GM21447 (cell line): ENCODE measurements at regions not wholly inside any gene's neighbourhood (a gene's known extent, or its start where the extent isn't known, plus 50 kb on each side); places are given as distances from the start of the nearest gene placed in this dataset.
"Not testable (repeated sequence)": the region's sequence is repeated elsewhere in the genome, so short reads cannot be mapped to it uniquely, and the experiment has no call there.

Experiments
- ATAC-seq: cut with Tn5 transposase; IDR thresholded peaks from one replicate; pipeline ENCODE4 v1.9.1; 2021; ENCODE audit not compliant: unreplicated experiment

- no peak for ATAC-seq
These were observed 644.5 kb upstream of the VRK2 start for GRCh38 chr2:57402096-57402495.

GRCh38 chr2:57402755-57403154 is 643.9 kb upstream of the VRK2 start:
- ATAC-seq: no peak

- ATAC-seq: no peak
These were observed 638.8 kb upstream of the VRK2 start for GRCh38 chr2:57407772-57408201.

DNA sequence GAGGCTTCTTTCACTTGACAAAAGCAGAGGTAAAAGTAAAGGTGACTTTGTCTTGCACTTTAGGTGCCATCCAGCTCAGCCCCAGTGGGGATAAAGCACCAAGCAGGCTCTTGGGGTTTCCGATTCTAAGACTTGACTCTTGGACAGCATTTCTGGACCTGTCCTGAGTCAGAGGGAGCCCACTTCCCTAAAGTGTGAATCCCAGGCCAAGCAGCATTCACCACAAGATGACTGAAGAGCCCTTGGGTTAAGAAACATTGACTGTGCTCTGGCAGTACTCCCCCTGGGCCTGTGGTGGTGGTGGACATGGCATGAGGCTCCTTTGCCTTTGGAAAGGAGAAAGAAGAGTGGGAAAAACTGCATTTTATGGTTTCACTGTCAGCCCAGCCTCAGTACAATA is 638.0 kb upstream of the VRK2 start:
- no peak for ATAC-seq

- ATAC-seq: no peak
These were observed 629.6 kb upstream of the VRK2 start for GRCh38 chr2:57417007-57417406.

DNA sequence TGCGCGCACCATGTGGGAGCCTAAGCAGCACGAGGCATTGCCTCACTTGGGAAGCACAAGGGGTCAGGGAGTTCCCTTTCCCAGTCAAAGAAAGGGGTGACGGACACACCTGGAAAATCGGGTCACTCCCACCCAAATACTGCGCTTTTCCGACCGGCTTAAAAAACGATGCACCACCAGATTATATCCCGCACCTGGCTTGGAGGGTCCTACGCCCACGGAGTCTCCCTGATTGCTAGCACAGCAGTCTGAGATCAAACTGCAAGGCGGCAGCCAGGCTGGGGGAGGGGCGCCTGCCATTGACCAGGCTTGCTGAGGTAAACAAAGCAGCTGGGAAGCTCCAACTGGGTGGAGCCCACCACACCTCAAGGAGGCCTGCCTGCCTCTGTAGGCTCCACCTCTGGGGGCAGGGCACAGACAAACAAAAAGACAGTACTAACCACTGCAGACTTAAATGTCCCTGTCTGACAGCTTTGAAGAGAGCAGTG is 627.7 kb upstream of the VRK2 start:
- ATAC-seq: not testable (repeated sequence)

DNA sequence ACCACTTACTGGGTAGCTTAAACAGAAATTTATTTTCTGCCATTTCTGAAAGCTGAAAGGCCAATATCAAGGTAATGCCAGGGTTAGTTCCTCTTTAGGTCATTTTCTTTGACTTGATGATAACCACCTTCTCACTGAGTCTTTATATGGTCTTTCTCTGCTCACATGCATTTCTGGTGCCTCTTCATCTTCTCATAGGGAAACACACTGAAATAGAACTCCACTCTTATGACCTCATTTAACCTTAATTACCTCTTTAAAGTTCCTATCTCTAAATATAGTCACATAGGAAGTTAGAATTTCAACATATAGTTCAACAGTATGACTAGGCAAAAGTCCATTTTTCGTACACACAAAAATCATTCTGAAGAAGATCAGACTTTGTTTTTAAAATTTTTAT is 616.8 kb upstream of the VRK2 start:
- no peak for ATAC-seq

DNA sequence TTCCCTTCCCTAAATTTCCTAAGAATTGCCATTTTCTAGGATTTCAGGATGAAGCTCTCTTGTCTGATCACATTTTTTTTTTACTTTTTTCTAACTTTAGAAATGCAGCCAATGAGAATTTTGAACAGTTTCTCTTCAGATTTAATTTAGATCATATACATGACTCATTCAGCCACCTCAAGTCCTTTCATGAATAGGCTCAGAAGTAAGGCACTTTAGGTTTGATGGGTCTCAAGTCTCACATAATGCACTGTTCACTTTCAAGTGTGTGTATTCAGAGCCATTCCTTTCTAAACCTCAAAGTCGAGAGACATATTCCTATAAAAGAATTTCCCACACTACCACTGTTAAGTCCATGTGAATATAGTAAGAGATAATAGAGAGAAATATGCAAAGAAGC is 614.1 kb upstream of the VRK2 start:
- no peak for ATAC-seq

DNA sequence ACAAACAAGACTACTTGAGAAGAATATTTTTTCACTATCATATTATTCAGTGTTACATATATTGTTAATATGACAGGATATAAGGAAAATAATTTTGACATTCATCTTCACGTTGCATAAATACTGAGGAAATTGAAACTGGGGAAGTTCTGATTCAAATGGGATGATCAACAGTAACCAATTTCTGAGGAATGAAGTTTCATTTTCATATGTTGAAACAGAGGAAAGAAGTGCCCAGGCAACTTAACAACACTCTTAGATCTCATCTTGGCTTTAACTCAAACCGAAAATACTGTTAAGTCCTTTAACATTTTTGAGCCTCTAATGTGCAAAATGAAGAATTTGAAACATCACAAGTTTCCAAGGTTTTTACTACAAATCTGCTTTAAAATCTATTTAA is 612.2 kb upstream of the VRK2 start:
- ATAC-seq: no peak

- no peak for ATAC-seq
These were observed 611.6 kb upstream of the VRK2 start for GRCh38 chr2:57434972-57435371.

GRCh38 chr2:57437077-57437476 is 609.5 kb upstream of the VRK2 start:
- ATAC-seq: no peak

GRCh38 chr2:57440437-57440836 is 606.2 kb upstream of the VRK2 start:
- no peak for ATAC-seq

DNA sequence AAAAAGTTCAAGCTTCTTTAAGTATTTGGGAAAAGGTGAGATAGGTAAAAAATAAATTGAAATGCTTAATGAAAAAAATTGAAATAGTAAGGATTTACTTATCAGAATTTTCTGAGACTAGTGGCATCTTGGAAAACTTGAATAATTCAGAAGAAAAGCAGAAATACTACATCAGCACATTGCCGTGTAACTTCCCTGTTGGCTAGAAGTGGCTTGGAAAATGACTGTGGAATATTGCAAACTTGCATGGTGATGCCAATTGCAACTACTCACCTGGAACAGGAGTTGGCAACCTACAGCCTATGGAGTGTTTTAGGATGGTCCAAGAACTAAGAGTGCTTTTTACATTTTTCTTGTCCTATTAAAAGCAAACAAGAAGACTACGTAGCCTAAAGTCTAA is 603.5 kb upstream of the VRK2 start:
- ATAC-seq: no peak

- no peak for ATAC-seq
These were observed 602.6 kb upstream of the VRK2 start for GRCh38 chr2:57443973-57444521.

- ATAC-seq: no peak
These were observed 601.7 kb upstream of the VRK2 start for GRCh38 chr2:57444752-57445430.

DNA sequence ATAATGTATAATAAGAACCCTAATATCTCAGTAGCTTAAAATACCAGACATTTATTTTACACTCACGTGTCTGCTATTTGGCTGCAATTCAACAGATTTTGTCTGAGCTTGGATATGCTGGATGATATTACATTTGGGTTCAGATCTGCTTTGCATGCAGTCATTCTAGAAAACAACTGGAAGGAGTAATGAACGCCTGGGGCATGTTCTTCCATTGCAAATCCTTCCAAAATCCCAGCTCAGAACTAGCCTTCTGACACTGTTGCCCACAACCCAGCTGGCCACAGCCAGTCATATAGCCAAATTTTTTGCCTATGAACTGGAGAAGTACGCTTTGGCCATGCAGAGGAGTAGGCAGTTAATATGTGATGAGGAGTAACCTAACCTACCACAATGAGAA is 597.8 kb upstream of the VRK2 start:
- no peak for ATAC-seq

DNA sequence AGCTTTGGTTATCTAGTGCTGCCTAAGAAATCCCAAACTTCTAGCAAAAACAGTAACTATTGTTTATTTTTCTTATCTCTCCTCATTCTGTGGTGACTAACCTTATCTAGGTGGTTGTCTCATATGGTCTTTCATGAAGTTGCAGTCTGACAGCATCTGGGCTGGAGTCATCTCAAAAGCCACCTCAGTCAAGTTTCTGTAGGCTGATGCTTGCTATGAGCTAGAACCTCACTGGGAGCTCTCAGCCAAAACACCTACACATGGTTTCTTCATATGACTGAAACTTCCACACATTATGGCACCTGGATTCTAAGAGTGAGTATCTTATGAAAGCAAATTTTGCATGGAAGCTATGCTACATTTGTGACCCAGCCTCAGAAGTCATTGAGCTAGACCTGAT is 596.4 kb upstream of the VRK2 start:
- peak; percentile 85 for ATAC-seq

- ATAC-seq: no peak
These were observed 594.0 kb upstream of the VRK2 start for GRCh38 chr2:57452634-57453033.

- no peak for ATAC-seq
These were observed 592.7 kb upstream of the VRK2 start for GRCh38 chr2:57453945-57454344.

GRCh38 chr2:57460396-57461276 is 586.0 kb upstream of the VRK2 start:
- no peak for ATAC-seq

- ATAC-seq: no peak
These were observed 585.0 kb upstream of the VRK2 start for GRCh38 chr2:57461624-57462023.

DNA sequence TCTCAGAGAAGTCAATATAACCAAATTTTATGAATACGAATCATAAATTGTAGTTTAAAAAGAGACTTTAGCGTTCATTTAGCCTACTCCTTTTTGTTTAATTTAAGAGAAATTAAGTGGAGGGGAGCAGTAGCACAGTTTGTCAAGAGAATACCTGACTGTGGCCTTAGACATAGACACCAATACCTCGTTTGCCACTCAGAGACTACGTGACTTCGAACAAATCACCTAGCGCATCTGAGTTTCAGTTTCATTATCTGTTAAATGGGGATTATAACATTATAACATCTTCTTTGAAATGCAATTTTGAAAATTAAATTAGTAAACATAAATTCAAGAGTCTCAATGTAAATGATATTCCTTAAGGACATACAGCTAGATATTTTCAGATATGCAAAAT is 581.5 kb upstream of the VRK2 start:
- ATAC-seq: no peak
